Activated gamma-delta T cell treated with Interleukin-2 at 50 U/mL for 16 hours (primary cell): ENCODE measurements at regions not wholly inside any gene's neighbourhood (a gene's known extent, or its start where the extent isn't known, plus 50 kb on each side); places are given as distances from the start of the nearest gene placed in this dataset.

Source experiments
- DNase-seq: peaks from one replicate; pipeline ENCODE4 v3.0.0-alpha.2; 2020

- DNase-seq, result no peak
Observed at GRCh38 chr4:14064984-14065383, 437.5 kb upstream of the BOD1L1 start.

- DNase-seq, result no peak
Observed at GRCh38 chr4:14065406-14065805, 437.9 kb upstream of the BOD1L1 start.

GRCh38 chr4:14066979-14067378, 439.5 kb upstream of the BOD1L1 start:
- no peak for DNase-seq

- DNase-seq, result no peak
Observed at GRCh38 chr4:14069886-14070285, 442.4 kb upstream of the BOD1L1 start.

GRCh38 chr4:14070289-14070880, 442.9 kb upstream of the BOD1L1 start:
- DNase-seq, result no peak

GRCh38 chr4:14072506-14072905, 445.0 kb upstream of the BOD1L1 start:
- no peak for DNase-seq

GRCh38 chr4:14076776-14077175, 449.3 kb upstream of the BOD1L1 start:
- DNase-seq, result no peak

GRCh38 chr4:14078326-14078725, 450.8 kb upstream of the BOD1L1 start:
- DNase-seq, result no peak

- DNase-seq, result no peak
Observed at GRCh38 chr4:14079601-14080000, 452.1 kb upstream of the BOD1L1 start.

- DNase-seq, result no peak
Observed at GRCh38 chr4:14083150-14083549, 455.6 kb upstream of the BOD1L1 start.

- DNase-seq, result no peak
Observed at GRCh38 chr4:14084598-14084997, 457.1 kb upstream of the BOD1L1 start.

GRCh38 chr4:14087459-14087858, 459.9 kb upstream of the BOD1L1 start:
- no peak for DNase-seq

GRCh38 chr4:14087921-14088320, 460.4 kb upstream of the BOD1L1 start:
- no peak for DNase-seq

- no peak for DNase-seq
Observed at GRCh38 chr4:14091531-14091930, 464.0 kb upstream of the BOD1L1 start.

- DNase-seq, result no peak
Observed at GRCh38 chr4:14091966-14092365, 464.4 kb upstream of the BOD1L1 start.

- DNase-seq, result no peak
Observed at GRCh38 chr4:14092741-14093140, 465.2 kb upstream of the BOD1L1 start.

- no peak for DNase-seq
Observed at GRCh38 chr4:14095831-14096230, 468.3 kb upstream of the BOD1L1 start.

- DNase-seq, result no peak
Observed at GRCh38 chr4:14096396-14096965, 469.0 kb upstream of the BOD1L1 start.

GRCh38 chr4:14100349-14100748, 472.8 kb upstream of the BOD1L1 start:
- DNase-seq, result no peak

- no peak for DNase-seq
Observed at GRCh38 chr4:14110407-14110806, 482.9 kb upstream of the BOD1L1 start.

- no peak for DNase-seq
Observed at GRCh38 chr4:14111730-14112181, 484.2 kb upstream of the BOD1L1 start.

- DNase-seq, result no peak
Observed at GRCh38 chr4:14115106-14115505, 487.6 kb upstream of the BOD1L1 start.

- DNase-seq, result no peak
Observed at GRCh38 chr4:14117575-14118238, 490.2 kb upstream of the BOD1L1 start.

GRCh38 chr4:14124816-14125215, 497.3 kb upstream of the BOD1L1 start:
- DNase-seq, result no peak
